CD4-positive, alpha-beta T cell treated with Interleukin-17A for 4 hours (primary cell): ENCODE measurements at regions not wholly inside any gene's neighbourhood (a gene's known extent, or its start where the extent isn't known, plus 50 kb on each side); places are given as distances from the start of the nearest gene placed in this dataset.

ENCODE experiments used
- DNase-seq: peaks from one replicate; pipeline ENCODE4 v3.0.0-alpha.2; 2020; ENCODE audit warnings: mixed read lengths

DNA sequence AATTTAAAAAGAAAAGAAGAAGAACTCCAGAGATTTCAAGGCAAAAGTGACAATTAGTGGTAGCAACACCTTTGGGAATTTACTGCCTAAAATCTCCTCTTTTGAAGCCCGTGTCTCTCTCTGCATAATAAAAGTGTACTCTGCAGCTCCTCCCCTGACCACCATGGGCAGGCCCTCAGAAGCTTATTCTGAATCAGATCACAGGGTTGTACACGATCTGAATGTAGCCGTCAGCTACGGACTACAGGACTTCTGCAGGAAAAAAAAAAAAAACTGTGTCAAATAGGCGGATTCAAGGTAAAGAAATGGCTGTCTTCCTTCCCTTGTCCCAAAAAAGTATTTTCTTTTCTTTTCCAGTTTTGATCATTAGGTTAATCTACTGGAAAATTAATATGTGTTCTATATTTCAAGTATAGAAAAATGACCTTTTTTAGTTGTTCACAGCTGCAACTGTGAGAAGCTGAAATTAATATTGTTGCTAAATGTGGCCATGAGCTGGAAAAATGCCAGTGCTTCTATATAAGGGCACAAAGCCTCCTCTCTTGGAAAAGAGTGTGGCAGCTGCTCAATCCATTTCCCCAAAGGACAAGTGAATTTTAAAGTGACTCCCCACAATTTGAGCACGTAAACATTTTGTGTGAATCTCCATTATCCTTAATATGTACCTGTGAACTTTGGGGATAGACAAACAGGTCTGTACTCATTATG lies 397.4 kb downstream of the C6orf118 start:
- DNase-seq: no peak

DNA sequence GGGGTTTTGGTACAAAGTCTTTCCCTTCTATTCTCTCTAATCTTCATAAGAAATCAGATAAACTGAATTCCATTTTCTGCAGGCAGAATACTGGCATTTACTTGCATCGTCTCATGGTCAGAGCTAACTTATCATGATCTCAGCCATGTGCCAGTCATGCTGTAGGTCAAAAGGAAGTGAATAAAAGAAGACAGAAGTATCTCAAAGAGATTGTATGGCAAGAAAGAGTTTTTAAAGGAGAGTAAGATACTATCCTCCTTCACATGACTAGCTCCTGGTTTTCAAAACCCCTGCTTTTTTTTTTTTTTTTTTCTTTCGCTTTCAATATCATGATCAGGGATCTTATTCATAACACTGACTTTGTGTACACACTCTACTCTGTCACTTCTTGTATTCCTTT lies 398.3 kb downstream of the C6orf118 start:
- DNase-seq: no peak

GRCh38 chr6:164906766-164907165 lies 402.6 kb downstream of the C6orf118 start:
- DNase-seq: no peak

DNA sequence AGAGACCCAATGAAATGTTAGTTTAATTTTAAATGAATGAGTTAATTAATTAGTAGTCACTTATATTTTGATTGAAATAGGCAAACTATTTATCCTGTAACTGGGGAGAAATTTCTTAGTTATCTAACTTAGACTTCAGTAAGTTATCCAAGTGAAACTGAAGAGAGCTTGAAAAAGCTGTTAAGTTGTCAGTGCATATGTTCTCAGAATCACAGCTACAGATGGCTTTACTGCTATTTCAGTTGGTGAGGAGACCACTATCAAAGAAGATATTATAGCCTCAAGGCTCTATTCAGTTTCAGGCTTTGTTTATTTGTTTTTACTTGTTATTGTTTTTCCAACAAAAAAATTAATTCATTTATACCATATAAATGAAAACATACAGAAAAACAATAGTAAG lies 404.1 kb downstream of the C6orf118 start:
- no peak for DNase-seq

- no peak for DNase-seq
These were observed 411.0 kb downstream of the C6orf118 start for GRCh38 chr6:164898412-164898811.

GRCh38 chr6:164897523-164898235 lies 411.7 kb downstream of the C6orf118 start:
- DNase-seq: no peak

GRCh38 chr6:164889980-164890379 lies 419.4 kb downstream of the C6orf118 start:
- no peak for DNase-seq

- DNase-seq: no peak
These were observed 421.7 kb downstream of the C6orf118 start for GRCh38 chr6:164887660-164888059.

DNA sequence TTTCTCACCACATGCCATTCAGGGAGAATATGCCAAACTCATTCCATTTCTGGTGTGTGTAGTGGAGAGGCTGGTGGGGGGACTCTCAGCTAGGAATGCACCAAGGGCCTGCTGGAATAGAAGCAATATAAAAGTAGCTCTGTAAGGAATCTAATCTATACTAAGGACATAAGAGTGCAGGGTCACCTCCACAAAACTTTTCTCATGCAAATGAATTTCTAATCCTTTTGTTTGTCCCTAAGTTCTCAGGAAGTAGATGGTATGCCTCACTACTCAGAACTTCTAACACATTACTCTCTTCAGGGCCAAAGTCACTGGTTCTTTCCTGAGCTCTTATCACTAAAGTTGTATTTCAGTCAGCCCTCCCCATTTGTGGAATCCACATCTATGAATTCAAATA lies 427.2 kb downstream of the C6orf118 start:
- DNase-seq: no peak

GRCh38 chr6:164871783-164872182 lies 437.6 kb downstream of the C6orf118 start:
- DNase-seq: no peak

GRCh38 chr6:164870164-164870563 lies 439.2 kb downstream of the C6orf118 start:
- no peak for DNase-seq

DNA sequence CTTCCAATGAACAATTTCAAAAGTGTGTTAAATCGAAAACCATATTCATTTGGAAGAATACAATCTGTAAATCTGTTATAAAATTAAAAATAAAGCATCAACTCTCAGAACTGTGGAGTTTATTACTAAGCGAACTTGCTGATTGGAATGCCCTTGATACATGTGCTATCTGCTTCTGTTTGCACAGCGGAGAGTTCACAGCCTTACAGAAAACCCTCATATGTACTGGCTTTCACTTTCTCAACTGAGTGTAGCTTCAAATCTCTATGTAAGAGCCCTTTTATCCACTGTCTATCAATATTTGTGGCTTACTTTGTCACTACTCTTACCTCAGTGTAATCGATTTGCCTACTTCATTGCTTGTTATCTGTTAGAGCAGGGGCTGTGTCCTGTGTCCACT lies 447.4 kb downstream of the C6orf118 start:
- no peak for DNase-seq

- DNase-seq: no peak
These were observed 449.6 kb downstream of the C6orf118 start for GRCh38 chr6:164859816-164860215.

DNA sequence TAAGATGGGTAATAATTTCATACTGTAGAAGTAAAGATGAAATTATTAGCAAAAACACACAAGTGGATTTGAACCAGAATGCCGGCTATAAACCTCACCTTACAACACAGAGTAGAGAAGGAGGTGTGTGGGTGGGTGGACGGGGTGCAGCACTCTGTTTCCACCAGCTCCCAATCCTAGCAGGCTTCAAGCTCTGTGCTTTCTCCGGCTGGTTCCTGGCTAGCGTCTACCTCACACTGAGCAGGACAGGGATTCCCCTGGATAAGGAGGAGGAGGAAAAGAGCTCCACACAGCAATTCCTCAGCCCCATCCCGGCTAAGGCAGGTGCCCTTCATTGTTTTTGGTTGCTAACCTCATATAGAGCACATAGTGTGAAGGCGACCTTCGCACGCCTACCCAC lies 453.3 kb downstream of the C6orf118 start:
- no peak for DNase-seq

- DNase-seq: no peak
These were observed 454.1 kb downstream of the C6orf118 start for GRCh38 chr6:164855281-164855680.

GRCh38 chr6:164854526-164854925 lies 454.9 kb downstream of the C6orf118 start:
- DNase-seq: no peak

- DNase-seq: no peak
These were observed 463.6 kb downstream of the C6orf118 start for GRCh38 chr6:164845773-164846172.

- DNase-seq: no peak
These were observed 467.3 kb downstream of the C6orf118 start for GRCh38 chr6:164842085-164842484.

- DNase-seq: no peak
These were observed 471.3 kb downstream of the C6orf118 start for GRCh38 chr6:164838068-164838615.

GRCh38 chr6:164836486-164836885 lies 472.9 kb downstream of the C6orf118 start:
- no peak for DNase-seq

- DNase-seq: no peak
These were observed 477.0 kb downstream of the C6orf118 start for GRCh38 chr6:164832410-164832809.

- no peak for DNase-seq
These were observed 481.9 kb downstream of the C6orf118 start for GRCh38 chr6:164827537-164827936.

DNA sequence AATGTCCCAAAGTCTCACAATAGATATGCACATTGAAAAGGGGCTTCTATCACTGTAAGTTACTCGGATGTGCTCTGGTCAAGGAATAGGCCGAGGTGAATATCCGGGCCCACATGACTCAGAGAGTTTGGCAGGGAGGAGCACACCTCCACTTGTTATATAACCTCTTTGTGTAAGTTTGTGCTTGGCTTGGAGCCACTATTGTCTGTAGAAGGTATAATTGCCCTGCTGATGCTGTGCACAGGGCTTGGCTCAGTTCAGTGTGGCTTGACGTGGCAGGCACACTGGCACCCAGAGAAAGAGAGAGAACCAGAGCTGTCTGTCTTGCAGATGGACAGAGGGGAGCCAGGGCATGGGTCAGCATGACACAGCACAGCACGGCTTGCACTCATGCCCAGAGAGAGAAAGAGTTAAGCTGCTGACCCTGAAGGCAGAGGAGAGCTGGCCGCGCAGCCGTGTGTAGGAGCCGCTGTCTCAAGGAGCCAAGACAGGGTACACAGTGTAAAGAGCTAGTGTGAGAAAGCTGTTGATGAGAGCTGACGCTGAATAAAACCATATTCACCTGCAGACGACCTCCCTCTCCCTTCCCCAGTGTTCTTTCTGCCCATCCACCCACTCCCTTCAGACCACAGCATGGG lies 482.5 kb downstream of the C6orf118 start:
- DNase-seq: no peak

GRCh38 chr6:164825386-164825785 lies 484.0 kb downstream of the C6orf118 start:
- no peak for DNase-seq
